ENCODE measurements at regions not wholly inside any gene's neighbourhood (a gene's known extent, or its start where the extent isn't known, plus 50 kb on each side); places are given as distances from the start of the nearest gene placed in this dataset.
A peak's percentile ranks its signal among the peaks of the same experiment; 100 is the strongest.

DNA sequence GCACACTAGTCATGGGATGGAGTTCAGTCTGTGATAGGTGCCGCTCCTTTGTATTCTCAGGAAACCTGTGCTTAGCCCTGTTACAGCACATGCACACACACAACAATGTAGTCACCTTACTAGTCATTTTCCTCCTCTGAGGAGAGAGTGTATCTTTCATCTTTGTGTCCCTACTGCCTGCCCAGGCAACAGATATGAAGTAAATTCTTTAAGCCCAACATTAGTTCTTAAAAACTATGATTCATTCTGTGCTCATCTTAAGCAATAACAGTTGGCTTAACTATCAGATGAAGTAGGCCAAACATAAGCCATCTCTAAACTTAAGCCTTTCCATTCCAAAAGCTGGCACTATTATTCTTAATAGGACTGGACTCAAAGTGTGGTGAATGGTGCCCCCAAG, 186.5 kb downstream of the LNPK start:
- H3K27ac ChIP-seq = no peak overlapping the region
- TF ChIP-seq ZFX (IDR thresholded peaks at IDR 0.05) = no peak
- TF ChIP-seq, protein P1, sequence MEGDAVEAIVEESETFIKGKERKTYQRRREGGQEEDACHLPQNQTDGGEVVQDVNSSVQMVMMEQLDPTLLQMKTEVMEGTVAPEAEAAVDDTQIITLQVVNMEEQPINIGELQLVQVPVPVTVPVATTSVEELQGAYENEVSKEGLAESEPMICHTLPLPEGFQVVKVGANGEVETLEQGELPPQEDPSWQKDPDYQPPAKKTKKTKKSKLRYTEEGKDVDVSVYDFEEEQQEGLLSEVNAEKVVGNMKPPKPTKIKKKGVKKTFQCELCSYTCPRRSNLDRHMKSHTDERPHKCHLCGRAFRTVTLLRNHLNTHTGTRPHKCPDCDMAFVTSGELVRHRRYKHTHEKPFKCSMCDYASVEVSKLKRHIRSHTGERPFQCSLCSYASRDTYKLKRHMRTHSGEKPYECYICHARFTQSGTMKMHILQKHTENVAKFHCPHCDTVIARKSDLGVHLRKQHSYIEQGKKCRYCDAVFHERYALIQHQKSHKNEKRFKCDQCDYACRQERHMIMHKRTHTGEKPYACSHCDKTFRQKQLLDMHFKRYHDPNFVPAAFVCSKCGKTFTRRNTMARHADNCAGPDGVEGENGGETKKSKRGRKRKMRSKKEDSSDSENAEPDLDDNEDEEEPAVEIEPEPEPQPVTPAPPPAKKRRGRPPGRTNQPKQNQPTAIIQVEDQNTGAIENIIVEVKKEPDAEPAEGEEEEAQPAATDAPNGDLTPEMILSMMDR (conservative IDR thresholded peaks at IDR 0.05) = no peak

DNA sequence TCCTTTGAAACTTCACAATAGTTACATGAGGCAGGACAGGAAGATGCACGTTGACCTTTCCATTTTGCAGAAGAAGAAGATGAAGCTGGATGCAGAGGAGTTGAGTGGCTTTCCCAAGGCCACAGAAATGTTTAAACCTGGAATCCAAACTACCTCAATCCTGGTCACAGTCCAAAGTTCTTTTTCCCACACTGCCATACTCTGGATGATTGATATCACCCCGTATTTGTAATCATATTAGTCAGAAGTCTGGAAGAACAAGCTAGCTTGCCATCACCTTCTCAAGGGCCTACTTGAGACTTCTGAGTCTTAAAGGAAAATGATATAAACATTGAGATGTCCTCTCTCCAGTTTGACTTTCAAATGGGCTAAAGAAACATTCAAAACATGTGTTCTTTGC, 190.1 kb downstream of the LNPK start:
- H3K27ac ChIP-seq = no peak overlapping the region
- TF ChIP-seq, protein P1 (conservative IDR thresholded peaks at IDR 0.05) = no peak
- TF ChIP-seq ZFX (IDR thresholded peaks at IDR 0.05) = no peak

DNA sequence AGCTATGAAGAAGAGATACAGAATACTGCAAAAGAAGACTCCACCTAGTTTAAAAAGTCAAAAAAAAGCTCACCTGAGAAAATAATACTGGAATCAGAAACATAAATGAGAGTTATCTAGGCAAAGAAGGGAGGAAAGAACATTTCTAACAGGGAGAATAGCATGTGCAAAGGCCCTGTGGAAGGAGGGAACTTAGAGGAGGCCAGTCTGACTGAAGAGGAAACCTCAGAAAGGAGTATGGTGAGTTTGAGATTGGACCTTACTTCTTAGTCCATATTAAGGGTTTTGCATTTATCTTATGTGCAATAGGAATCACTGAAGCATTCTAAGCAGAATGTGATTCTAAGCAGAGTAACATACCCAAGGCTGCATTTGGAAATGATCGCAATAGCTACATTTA, 193.2 kb downstream of the LNPK start:
- no peak overlapping the region for H3K27ac ChIP-seq
- TF ChIP-seq, protein P1 (conservative IDR thresholded peaks at IDR 0.05) = no peak
- no peak for TF ChIP-seq ZFX (IDR thresholded peaks at IDR 0.05)

DNA sequence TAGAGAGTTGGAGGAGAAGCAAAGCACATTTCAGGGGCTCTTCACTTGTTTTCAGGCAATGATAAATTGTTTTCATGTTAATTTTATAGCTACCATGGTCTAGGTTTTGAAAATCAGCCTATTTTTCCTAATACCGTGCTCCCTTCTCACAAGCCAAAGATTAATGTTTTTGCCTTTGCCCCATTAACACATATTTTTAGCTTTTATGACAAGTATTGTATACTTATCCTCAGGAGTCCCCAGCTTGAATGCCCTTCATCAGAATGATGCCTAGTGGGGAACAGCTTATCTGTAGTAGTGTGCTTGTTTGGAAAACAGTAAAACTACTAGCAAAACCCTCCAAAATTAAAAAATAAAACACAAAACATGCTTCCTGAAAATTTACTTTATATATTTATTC, 194.0 kb downstream of the LNPK start:
- TF ChIP-seq, protein P1 (conservative IDR thresholded peaks at IDR 0.05) = no peak
- no peak for TF ChIP-seq ZFX (IDR thresholded peaks at IDR 0.05)
- no peak overlapping the region for H3K27ac ChIP-seq

DNA sequence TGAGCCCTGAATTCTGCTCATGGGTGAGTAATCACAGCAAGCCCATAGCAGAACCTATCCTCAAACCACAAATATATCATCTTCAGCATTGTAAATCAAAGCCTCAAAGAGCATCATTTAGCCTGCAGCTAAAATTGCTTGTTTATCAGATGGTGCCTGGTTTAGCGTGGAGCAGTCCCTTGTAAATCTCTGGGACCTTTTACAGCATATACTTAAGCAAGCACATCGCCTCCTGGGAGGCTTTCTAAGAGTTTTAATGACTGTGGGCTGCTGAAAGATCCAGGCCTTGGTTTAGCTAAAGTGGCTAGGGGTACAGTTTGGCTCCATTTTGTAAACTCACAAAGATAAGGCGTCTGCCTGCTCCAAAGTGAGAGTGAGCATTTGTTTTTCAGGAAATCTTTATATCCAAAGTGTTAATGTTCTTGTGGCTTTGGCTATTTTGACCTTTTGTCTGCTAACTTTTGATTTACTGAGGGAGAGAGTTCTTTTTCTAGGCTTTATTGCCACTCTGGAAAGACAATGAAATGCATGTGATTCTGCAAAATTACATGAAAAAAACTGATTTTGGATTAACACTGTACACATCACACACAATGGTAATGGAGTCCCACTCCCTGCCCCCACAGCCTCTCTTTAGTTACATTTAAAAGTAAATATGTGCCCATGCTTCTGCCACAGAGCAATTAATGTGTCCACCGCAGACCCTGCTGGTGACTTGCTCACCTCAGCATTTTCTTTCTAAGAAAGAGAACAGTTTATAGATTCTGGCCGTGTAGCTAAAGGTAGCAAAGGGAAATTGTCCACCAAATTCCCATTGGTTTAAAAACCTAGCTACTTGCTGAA, 194.8 kb downstream of the LNPK start:
- TF ChIP-seq, protein P1 (conservative IDR thresholded peaks at IDR 0.05) = no peak
- no peak for TF ChIP-seq ZFX (IDR thresholded peaks at IDR 0.05)
- no peak overlapping the region; the same call in 1 of the 2 replicates for H3K27ac ChIP-seq

DNA sequence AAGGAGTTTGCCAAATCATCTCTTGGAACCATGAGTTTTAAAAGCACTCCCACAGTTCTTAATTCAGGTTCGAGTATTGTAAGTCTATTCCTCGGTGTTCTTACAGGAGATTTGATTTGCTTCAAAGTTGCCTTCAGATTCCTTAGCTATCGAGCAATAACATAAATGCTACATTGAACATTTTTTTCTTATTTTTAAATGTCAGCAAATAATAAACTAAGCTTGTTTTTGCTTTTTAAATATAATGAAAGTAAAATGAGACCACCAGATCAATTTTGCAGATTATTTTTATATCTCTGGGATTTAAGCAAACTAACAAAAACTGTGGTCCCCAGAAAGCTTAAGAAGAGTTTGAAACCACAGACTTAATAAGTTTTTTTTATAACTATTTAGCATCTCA, 195.5 kb downstream of the LNPK start:
- TF ChIP-seq ZFX (IDR thresholded peaks at IDR 0.05) = no peak
- TF ChIP-seq, protein P1 (conservative IDR thresholded peaks at IDR 0.05) = no peak
- no peak overlapping the region for H3K27ac ChIP-seq

DNA sequence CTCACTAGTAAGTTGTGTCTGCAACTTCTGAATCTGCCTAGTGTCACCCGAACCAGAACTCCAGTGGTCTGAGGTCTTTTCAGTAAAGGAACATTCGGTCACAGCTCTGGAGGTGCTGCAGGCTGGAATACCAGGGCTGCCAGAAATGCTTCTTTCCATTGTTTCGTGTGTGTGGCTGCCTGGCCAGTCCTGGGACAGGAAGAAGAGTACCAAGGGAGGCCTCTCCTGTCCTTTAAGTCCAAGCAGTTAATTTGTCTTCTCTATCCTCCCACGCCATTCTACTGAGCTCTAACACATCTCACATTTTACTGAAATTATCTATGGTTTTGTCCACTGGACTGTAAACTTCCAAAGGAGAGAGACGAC, 196.0 kb downstream of the LNPK start:
- peak overlapping the region; percentile 79 for H3K27ac ChIP-seq
- TF ChIP-seq, protein P1 (conservative IDR thresholded peaks at IDR 0.05) = no peak
- no peak for TF ChIP-seq ZFX (IDR thresholded peaks at IDR 0.05)

Data from C4-2B (cell line).